ENCODE measurements at regions not wholly inside any gene's neighbourhood (a gene's known extent, or its start where the extent isn't known, plus 50 kb on each side); places are given as distances from the start of the nearest gene placed in this dataset.

GRCh38 chr22:34129691-34130486, 209.6 kb upstream of the LARGE1 start:
- Histone ChIP-seq H3K4me3 (no peak overlapping the region), H3K27ac (no peak overlapping the region)
- no peak for TF ChIP-seq CTCF (IDR thresholded peaks at IDR 0.05)
- no peak for DNase-seq (ENCODE audit: low spot score)

GRCh38 chr22:34135749-34136148, 215.5 kb upstream of the LARGE1 start:
- H3K27ac ChIP-seq, result no peak overlapping the region
- no peak for DNase-seq (ENCODE audit: low spot score)
- no peak for TF ChIP-seq CTCF (IDR thresholded peaks at IDR 0.05)
- no peak overlapping the region for H3K4me3 ChIP-seq

GRCh38 chr22:34150023-34150422, 229.7 kb upstream of the LARGE1 start:
- no peak for TF ChIP-seq CTCF (IDR thresholded peaks at IDR 0.05)
- Histone ChIP-seq H3K27ac (no peak overlapping the region), H3K4me3 (no peak overlapping the region)
- no peak for DNase-seq (ENCODE audit: low spot score)

- TF ChIP-seq CTCF (IDR thresholded peaks at IDR 0.05), result no peak
- no peak for DNase-seq (ENCODE audit: low spot score)
- no peak overlapping the region for H3K27ac ChIP-seq
- no peak overlapping the region for H3K4me3 ChIP-seq
These were observed 239.2 kb upstream of the LARGE1 start for GRCh38 chr22:34159491-34159890.

GRCh38 chr22:34160141-34160783, 240.0 kb upstream of the LARGE1 start:
- Histone ChIP-seq H3K4me3 (no peak overlapping the region), H3K27ac (no peak overlapping the region)
- no peak for DNase-seq (ENCODE audit: low spot score)
- TF ChIP-seq CTCF (IDR thresholded peaks at IDR 0.05), result no peak

GRCh38 chr22:34161431-34162123, 241.3 kb upstream of the LARGE1 start:
- no peak overlapping the region for H3K27ac ChIP-seq
- H3K4me3 ChIP-seq, result no peak overlapping the region
- no peak for TF ChIP-seq CTCF (IDR thresholded peaks at IDR 0.05)
- DNase-seq (ENCODE audit: low spot score), result no peak
